MCF 10A (cell line): ENCODE measurements at regions not wholly inside any gene's neighbourhood (a gene's known extent, or its start where the extent isn't known, plus 50 kb on each side); places are given as distances from the start of the nearest gene placed in this dataset.

Source experiments
- BruUV-seq: library from RNA; stranded (reverse); fragments of 400-500 nt; replicated peaks from 2 replicates; lab custom pipeline; 2021; lab: Mats Ljungman, UMichigan
- CTCF ChIA-PET: fragments of 300-600 bp; sonication (Branson Sonifier 250); formaldehyde crosslinking; extraction: SDS; loops from one replicate; lab custom pipeline; 2021; ENCODE audit warnings: antibody characterized with exemption, inconsistent platforms; lab: Yijun Ruan, JAX
- POLR2A ChIA-PET: fragments of 300-600, 350-650 bp; sonication (Branson Sonifier 250); formaldehyde crosslinking; extraction: SDS; loops from one replicate; lab custom pipeline; 2020; ENCODE audit warnings: antibody characterized with exemption, inconsistent platforms; lab: Yijun Ruan, JAX
- DNase-seq: peaks from one replicate; pipeline ENCODE4 v3.0.0-alpha.2; 2018; ENCODE audit not compliant: unreplicated experiment
- H3K27ac Mint-ChIP-seq: one replicate; pipeline ENCODE4 v1.8.0; 2022; ENCODE audit warnings: mild to moderate bottlenecking, low read depth, mixed read lengths; ENCODE audit not compliant: unreplicated experiment
- H3K27me3 Mint-ChIP-seq: one replicate; pipeline ENCODE4 v1.8.0; 2022; ENCODE audit warnings: mixed read lengths; ENCODE audit not compliant: insufficient read depth, unreplicated experiment
- H3K36me3 Mint-ChIP-seq: one replicate; pipeline ENCODE4 v1.8.0; 2022; ENCODE audit warnings: mild to moderate bottlenecking, moderate library complexity, mixed read lengths; ENCODE audit not compliant: insufficient read depth, unreplicated experiment
- H3K4me1 Mint-ChIP-seq: one replicate; pipeline ENCODE4 v1.8.0; 2022; ENCODE audit warnings: mixed read lengths; ENCODE audit not compliant: insufficient read depth, unreplicated experiment
- H3K4me3 Mint-ChIP-seq: one replicate; pipeline ENCODE4 v1.8.0; 2022; ENCODE audit warnings: mild to moderate bottlenecking, moderate library complexity, mixed read lengths; ENCODE audit not compliant: unreplicated experiment
- H3K9me3 Mint-ChIP-seq: one replicate; pipeline ENCODE4 v1.8.0; 2022; ENCODE audit warnings: mixed read lengths; ENCODE audit not compliant: unreplicated experiment
- CTCF ChIP-seq: fragments of 200-600 bp; IDR thresholded peaks from one replicate; pipeline ENCODE4 v1.8.0; 2022; ENCODE audit warnings: antibody characterized with exemption, mild to moderate bottlenecking; ENCODE audit not compliant: unreplicated experiment
- intact Hi-C: fragments of 100-400 bp; cut with micrococcal nuclease; formaldehyde crosslinking; loops from 2 replicates; pipeline ENCODE4 v1.14.1; 2022

DNA sequence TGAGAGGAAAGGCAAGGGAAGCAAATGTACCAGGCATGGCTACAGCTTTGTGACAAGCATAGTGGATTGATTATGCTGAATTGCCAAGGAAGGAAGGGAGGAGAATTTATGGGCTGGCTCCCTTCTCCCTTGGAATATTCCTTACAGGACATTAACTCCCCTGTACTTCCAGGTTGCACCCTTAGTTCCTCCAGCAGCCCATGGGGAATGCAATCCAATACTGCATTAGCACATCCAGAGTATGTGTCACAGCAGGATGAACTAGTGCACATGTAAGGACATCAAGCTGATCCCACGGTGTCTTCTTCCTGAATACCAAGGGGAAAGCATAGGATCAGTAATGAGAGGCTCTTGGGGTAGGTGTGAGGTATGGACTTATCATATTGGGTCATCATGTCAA lies 390.7 kb upstream of the POU3F2 start:
- H3K27me3 Mint-ChIP-seq = no peaks in the 10 kb centered on the region
- H3K27ac Mint-ChIP-seq = no peak overlapping the region
- peaks cover 22% of the 10 kb centered on the region for H3K9me3 Mint-ChIP-seq
- H3K36me3 Mint-ChIP-seq = no peaks in the 10 kb centered on the region
- intact Hi-C loops = no loop called here
- BruUV-seq = no TSS peak
- TF ChIP-seq CTCF = no peak
- CTCF ChIA-PET = no interaction called here
- POLR2A ChIA-PET = no interaction called here
- no peak overlapping the region for H3K4me3 Mint-ChIP-seq
- DNase-seq = no peak
- H3K4me1 Mint-ChIP-seq = no peaks in the 10 kb centered on the region

DNA sequence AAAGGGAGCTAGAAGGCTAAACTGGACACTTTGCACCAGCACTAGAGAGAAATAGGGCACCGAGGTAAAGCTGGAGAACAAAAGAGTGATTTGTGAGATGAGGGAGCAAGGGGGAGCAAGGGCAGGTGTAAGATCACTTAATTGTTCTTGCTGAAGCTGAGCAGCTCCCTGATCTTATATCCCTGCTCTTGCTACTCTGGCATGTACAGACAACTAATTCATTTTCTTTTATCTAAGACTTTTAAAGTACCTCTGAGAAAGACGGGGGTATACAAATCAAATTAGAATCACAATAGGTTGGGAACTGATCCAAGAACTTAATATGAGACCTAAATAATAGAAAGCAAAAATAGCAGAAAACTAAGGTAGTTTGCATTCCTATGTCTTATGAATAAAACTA lies 381.7 kb upstream of the POU3F2 start:
- no peaks in the 10 kb centered on the region for H3K27me3 Mint-ChIP-seq
- H3K4me1 Mint-ChIP-seq = no peaks in the 10 kb centered on the region
- DNase-seq = no peak
- no peak overlapping the region for H3K4me3 Mint-ChIP-seq
- ChIA-PET CTCF (interaction anchor here (0.5 kb wide), 1 partner anchor 427 kb away, joined by 4 read pairs; no protein-coding TSS in a partner anchor), POLR2A (no interaction called here)
- no peaks in the 10 kb centered on the region for H3K36me3 Mint-ChIP-seq
- BruUV-seq = no TSS peak
- intact Hi-C loops = no loop called here
- TF ChIP-seq CTCF = no peak
- no peaks in the 10 kb centered on the region for H3K9me3 Mint-ChIP-seq
- H3K27ac Mint-ChIP-seq = no peak overlapping the region

- no peak for TF ChIP-seq CTCF
- ChIA-PET POLR2A (no interaction called here), CTCF (no interaction called here)
- Mint-ChIP-seq H3K36me3 (no peaks in the 10 kb centered on the region), H3K4me1 (no peaks in the 10 kb centered on the region), H3K27ac (no peak overlapping the region), H3K4me3 (no peak overlapping the region), H3K27me3 (peaks cover 3% of the 10 kb centered on the region), H3K9me3 (no peaks in the 10 kb centered on the region)
- intact Hi-C loops = no loop called here
- no TSS peak for BruUV-seq
- no peak for DNase-seq
Observed at GRCh38 chr6:98454809-98455322, 379.5 kb upstream of the POU3F2 start.

- intact Hi-C loops = no loop called here
- no peaks in the 10 kb centered on the region for H3K4me1 Mint-ChIP-seq
- no peaks in the 10 kb centered on the region for H3K36me3 Mint-ChIP-seq
- CTCF ChIA-PET = interaction anchor here (0.7 kb wide), 1 partner anchor 66 kb away, joined by 3 read pairs; no protein-coding TSS in a partner anchor
- no peak overlapping the region for H3K4me3 Mint-ChIP-seq
- H3K27me3 Mint-ChIP-seq = peaks cover 26% of the 10 kb centered on the region
- TF ChIP-seq CTCF = no peak
- no TSS peak for BruUV-seq
- no peak for DNase-seq
- H3K9me3 Mint-ChIP-seq = no peaks in the 10 kb centered on the region
- no peak overlapping the region for H3K27ac Mint-ChIP-seq
- POLR2A ChIA-PET = no interaction called here
Observed at GRCh38 chr6:98458708-98459107, 375.7 kb upstream of the POU3F2 start.
